ENCODE measurements at regions not wholly inside any gene's neighbourhood (a gene's known extent, or its start where the extent isn't known, plus 50 kb on each side); places are given as distances from the start of the nearest gene placed in this dataset.

GRCh38 chr22:46062971-46063631, 86.1 kb upstream of the WNT7B start:
- Mint-ChIP-seq H3K27me3 (no peaks in the 10 kb centered on the region), H3K9me3 (no peaks in the 10 kb centered on the region), H3K36me3 (peaks cover 6% of the 10 kb centered on the region), H3K4me3 (no peak overlapping the region), H3K4me1 (peaks cover 21% of the 10 kb centered on the region), H3K27ac (no peak overlapping the region)
- DNase-seq (ENCODE audit: low spot score in 2 of 2) (no peak), ATAC-seq (ENCODE audit: low read depth) (no peak)

GRCh38 chr22:46063846-46064227, 86.5 kb upstream of the PPARA start:
- DNase-seq (ENCODE audit: low spot score in 2 of 2) (no peak), ATAC-seq (ENCODE audit: low read depth) (no peak)
- peaks cover 16% of the 10 kb centered on the region for H3K4me1 Mint-ChIP-seq
- H3K27me3 Mint-ChIP-seq: no peaks in the 10 kb centered on the region
- no peaks in the 10 kb centered on the region for H3K9me3 Mint-ChIP-seq
- H3K4me3 Mint-ChIP-seq: no peak overlapping the region
- H3K36me3 Mint-ChIP-seq: peaks cover 6% of the 10 kb centered on the region
- H3K27ac Mint-ChIP-seq: no peak overlapping the region

DNA sequence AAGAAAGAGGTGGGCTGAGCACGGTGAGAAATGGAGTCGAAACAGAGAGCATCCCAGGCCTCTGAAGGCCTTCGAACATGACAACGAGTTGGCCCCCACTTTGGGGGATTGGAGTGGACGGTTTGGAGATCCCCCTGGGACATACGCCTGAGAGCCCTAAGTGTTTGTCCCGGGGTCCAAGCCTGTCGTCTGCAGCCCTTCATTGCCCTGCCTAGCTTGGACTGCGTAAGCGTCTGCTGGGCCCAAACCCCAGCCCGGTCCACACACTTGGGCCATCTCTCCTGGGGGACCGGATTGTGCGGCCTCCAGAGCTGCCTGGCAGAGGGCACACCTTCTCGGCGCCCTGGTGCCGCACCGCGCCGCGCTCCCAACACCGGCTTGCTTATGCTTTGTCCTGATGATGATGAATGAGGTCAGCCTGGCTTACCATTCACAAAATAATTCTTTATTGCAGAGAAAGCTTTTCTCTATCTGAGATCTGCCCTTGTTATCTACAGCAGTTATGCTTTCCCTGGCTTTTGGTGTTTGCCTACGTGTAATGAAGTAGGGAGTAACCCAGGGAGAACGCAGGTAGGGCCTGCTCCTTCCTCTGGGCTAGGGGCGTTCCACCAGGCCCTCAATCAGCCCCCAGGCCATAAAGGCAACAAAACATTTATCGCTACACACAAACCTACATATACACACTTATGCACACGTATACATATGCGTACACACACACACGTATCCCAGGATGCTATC, 85.9 kb upstream of the PPARA start:
- H3K4me1 Mint-ChIP-seq: peaks cover 17% of the 10 kb centered on the region
- ATAC-seq (ENCODE audit: low read depth) (no peak), DNase-seq (ENCODE audit: low spot score in 2 of 2) (no peak)
- H3K27ac Mint-ChIP-seq: no peak overlapping the region
- H3K4me3 Mint-ChIP-seq: no peak overlapping the region
- no peaks in the 10 kb centered on the region for H3K27me3 Mint-ChIP-seq
- H3K36me3 Mint-ChIP-seq: peaks cover 6% of the 10 kb centered on the region
- no peaks in the 10 kb centered on the region for H3K9me3 Mint-ChIP-seq

DNA sequence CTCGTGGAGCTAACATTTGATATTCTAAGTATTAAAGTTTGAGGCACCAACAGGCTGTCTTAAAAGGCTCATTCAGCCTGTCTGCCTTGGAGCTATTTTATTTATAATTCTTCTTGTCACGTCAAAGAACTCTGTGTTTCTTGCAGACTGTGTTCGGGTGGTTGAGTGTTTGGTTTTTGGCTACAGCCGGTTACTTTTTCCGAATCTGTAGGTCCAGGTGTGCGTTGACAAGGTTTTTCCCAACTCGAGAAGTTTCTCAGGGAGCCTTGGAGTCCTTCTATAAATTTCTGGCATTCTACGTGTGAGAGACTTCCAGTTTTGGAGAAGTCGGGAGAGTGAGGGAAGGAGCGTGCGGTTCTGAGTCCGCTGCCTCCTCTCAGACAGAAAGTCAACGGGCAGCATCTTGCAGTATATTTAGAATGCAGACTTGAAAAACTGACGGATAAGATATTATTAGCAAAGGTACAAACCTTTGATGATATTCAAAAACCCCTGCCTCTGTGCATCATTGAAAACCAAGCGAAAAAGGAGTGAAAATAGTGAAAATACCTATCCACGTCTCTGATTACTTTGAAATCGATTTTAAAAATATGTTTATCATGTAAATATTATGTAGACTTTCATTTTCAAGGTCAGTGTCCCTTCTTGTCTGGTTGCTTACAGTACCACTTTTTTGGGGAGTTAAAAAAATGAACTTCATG, 85.2 kb upstream of the PPARA start:
- no peak overlapping the region for H3K4me3 Mint-ChIP-seq

GRCh38 chr22:46065691-46066454, 84.5 kb upstream of the PPARA start:
- Mint-ChIP-seq H3K27me3 (no peaks in the 10 kb centered on the region), H3K9me3 (no peaks in the 10 kb centered on the region), H3K4me3 (no peak overlapping the region), H3K27ac (no peak overlapping the region), H3K36me3 (peaks cover 4% of the 10 kb centered on the region), H3K4me1 (peaks cover 18% of the 10 kb centered on the region)
- DNase-seq (ENCODE audit: low spot score in 2 of 2) (no peak), ATAC-seq (ENCODE audit: low read depth) (no peak)

More for the DNA sequence above, 85.2 kb upstream of the PPARA start:
- Mint-ChIP-seq H3K4me1 (peaks cover 18% of the 10 kb centered on the region), H3K9me3 (no peaks in the 10 kb centered on the region), H3K27ac (no peak overlapping the region), H3K27me3 (no peaks in the 10 kb centered on the region), H3K36me3 (peaks cover 4% of the 10 kb centered on the region)
- no peak for DNase-seq (ENCODE audit: low spot score in 2 of 2)
- ATAC-seq (ENCODE audit: low read depth): no peak

DNA sequence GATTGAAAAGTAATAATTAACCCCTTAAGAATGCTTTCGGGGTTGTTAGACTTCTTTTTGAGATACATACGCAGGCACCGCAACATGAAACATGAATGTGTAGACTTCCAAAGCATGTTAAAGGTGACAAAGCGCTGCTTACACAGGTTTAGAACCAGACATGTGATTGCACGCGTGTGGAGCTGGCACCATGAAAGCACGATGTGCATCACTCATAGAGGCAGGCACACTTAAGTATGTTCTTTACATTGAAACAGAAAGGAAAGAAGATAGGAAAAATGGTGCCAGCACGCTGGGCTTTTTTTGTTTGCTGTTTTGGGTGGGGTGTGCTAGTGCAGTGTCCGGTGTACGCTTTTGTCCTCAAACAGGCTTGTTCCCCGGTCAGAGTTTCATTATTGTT, 83.6 kb upstream of the PPARA start:
- no peaks in the 10 kb centered on the region for H3K27me3 Mint-ChIP-seq
- no peak overlapping the region for H3K4me3 Mint-ChIP-seq
- ATAC-seq (ENCODE audit: low read depth) (no peak), DNase-seq (ENCODE audit: low spot score in 2 of 2) (no peak)
- H3K27ac Mint-ChIP-seq: no peak overlapping the region
- H3K9me3 Mint-ChIP-seq: no peaks in the 10 kb centered on the region
- H3K36me3 Mint-ChIP-seq: peaks cover 4% of the 10 kb centered on the region
- H3K4me1 Mint-ChIP-seq: peaks cover 18% of the 10 kb centered on the region

- Mint-ChIP-seq H3K27me3 (no peaks in the 10 kb centered on the region), H3K4me3 (no peak overlapping the region), H3K27ac (no peak overlapping the region), H3K9me3 (no peaks in the 10 kb centered on the region), H3K4me1 (peaks cover 15% of the 10 kb centered on the region), H3K36me3 (peaks cover under 1% of the 10 kb centered on the region)
- DNase-seq (ENCODE audit: low spot score in 2 of 2) (no peak), ATAC-seq (ENCODE audit: low read depth) (no peak)
These were observed 82.9 kb upstream of the PPARA start for GRCh38 chr22:46067159-46068111.

GRCh38 chr22:46068181-46068592, 82.1 kb upstream of the PPARA start:
- Mint-ChIP-seq H3K4me3 (no peak overlapping the region), H3K4me1 (peaks cover 13% of the 10 kb centered on the region), H3K27ac (no peak overlapping the region), H3K9me3 (no peaks in the 10 kb centered on the region), H3K27me3 (no peaks in the 10 kb centered on the region), H3K36me3 (no peaks in the 10 kb centered on the region)
- DNase-seq (ENCODE audit: low spot score in 2 of 2): no peak
- no peak for ATAC-seq (ENCODE audit: low read depth)

GRCh38 chr22:46068593-46069491, 81.5 kb upstream of the PPARA start:
- ATAC-seq (ENCODE audit: low read depth): no peak

DNA sequence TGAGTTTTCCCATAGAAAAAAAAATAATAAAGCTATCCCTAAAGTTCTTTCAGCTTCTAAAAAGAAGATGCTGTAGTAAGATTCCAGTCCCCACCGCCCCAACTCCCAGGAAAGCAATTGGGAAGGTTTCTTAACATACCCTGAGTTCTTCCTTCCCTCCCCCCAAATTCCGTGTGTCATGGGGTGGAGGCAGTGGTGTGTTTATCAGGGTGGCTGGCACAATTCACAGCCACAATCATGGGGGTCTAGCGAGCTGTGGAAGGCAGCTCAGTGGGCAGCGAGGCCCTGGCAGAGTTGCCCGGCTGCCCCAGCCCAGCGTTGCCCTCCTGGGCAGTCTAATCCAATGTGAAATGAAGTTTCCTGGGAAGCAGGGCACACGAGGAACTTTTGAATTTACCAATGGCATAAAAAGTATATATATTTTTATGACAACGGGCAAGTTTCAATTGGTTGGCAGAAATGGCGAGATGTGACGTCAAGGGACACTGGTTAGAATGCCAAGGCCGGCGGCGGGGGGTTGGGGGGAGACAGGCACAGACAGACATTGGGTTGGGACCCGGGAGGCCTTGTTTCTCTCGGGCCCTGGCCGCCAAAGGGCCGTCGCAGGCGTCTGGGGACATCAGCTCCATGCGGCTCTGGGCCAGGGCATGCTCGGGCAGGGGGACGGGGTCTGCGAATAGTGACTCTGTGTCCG, 80.7 kb upstream of the PPARA start:
- Mint-ChIP-seq H3K9me3 (no peaks in the 10 kb centered on the region), H3K4me1 (peaks cover 14% of the 10 kb centered on the region), H3K4me3 (peak overlapping the region; percentile 78), H3K36me3 (no peaks in the 10 kb centered on the region), H3K27me3 (no peaks in the 10 kb centered on the region), H3K27ac (peak overlapping the region; percentile 80)
- no peak for ATAC-seq (ENCODE audit: low read depth)
- no peak for DNase-seq (ENCODE audit: low spot score in 2 of 2)

More at GRCh38 chr22:46068593-46069491, 81.5 kb upstream of the PPARA start:
- Mint-ChIP-seq H3K4me3 (peak overlapping the region; percentile 78), H3K4me1 (peaks cover 13% of the 10 kb centered on the region), H3K9me3 (no peaks in the 10 kb centered on the region), H3K27me3 (no peaks in the 10 kb centered on the region), H3K27ac (peak overlapping the region; percentile 80), H3K36me3 (no peaks in the 10 kb centered on the region)
- no peak for DNase-seq (ENCODE audit: low spot score in 2 of 2)

DNA sequence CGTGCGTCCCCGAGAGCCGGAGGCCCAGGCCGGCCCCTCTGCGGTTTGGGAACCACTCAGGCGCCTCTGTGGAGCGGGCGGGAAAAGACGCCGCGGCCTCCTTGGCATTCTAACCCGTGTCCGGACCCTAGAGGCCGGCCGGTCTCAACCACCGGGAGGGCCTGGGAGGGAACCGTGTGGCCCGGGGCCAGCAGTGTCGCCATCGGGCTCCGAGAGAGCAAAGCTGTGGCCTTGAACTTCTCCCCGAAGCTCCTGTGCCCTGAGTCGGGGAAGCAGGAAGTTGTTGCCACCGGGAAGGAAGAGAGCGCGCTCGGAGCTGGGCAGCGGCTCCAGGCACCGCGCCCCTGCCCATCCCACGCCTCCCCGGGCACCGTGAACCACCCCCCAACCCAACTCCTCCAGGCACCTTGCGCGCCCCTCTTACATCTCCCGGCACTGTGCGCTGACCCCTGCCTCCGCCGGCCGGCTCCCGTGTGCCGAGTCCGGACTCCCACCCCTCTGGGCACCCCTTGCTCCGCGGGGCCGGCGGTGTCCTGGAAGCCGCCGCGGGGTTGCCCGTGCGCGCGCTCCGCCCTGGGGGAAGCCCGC, 80.0 kb upstream of the PPARA start:
- Mint-ChIP-seq H3K27me3 (no peaks in the 10 kb centered on the region), H3K9me3 (no peaks in the 10 kb centered on the region), H3K36me3 (no peaks in the 10 kb centered on the region), H3K4me1 (peaks cover 14% of the 10 kb centered on the region), H3K27ac (no peak overlapping the region), H3K4me3 (peak overlapping the region; percentile 78)
- ATAC-seq (ENCODE audit: low read depth): peak; percentile 11
- DNase-seq (ENCODE audit: low spot score in 2 of 2): peak in 1 of 2 donors; percentile 32

Data from memory B cell (primary cell).